GM23338 (cell line): ENCODE measurements at regions not wholly inside any gene's neighbourhood (a gene's known extent, or its start where the extent isn't known, plus 50 kb on each side); places are given as distances from the start of the nearest gene placed in this dataset.

Source experiments
- ATAC-seq: fragments of 200-7000 bp; cut with Tn5 transposase; 3 replicates; pipeline ENCODE4 v1.9.1; 2020
- DNase-seq: peaks from one replicate; pipeline ENCODE4 v3.0.0-alpha.2; 2015; ENCODE audit warnings: low spot score
- H2AFZ ChIP-seq: fragments of 200-600 bp; sonication (generic); 2 replicates; pipeline ENCODE4 v1.8.0; 2016; ENCODE audit warnings: antibody characterized with exemption, mild to moderate bottlenecking, moderate library complexity
- H3F3A ChIP-seq: fragments of 200-600 bp; sonication (generic); replicated peaks from 2 replicates; pipeline ENCODE4 v1.8.0; 2017; ENCODE audit warnings: antibody characterized with exemption, mixed run types, low read depth
- H3K27ac ChIP-seq: fragments of 200-600 bp; sonication (generic); 2 replicates; pipeline ENCODE4 v1.6.1; 2016; ENCODE audit warnings: low read depth
- H3K27me3 ChIP-seq: fragments of 200-600 bp; sonication (generic); 2 replicates; pipeline ENCODE4 v1.8.0; 2016; ENCODE audit warnings: mild to moderate bottlenecking, mixed run types, moderate library complexity; ENCODE audit not compliant: insufficient read depth
- H3K36me3 ChIP-seq: fragments of 200-600 bp; sonication (generic); 2 replicates; pipeline ENCODE4 v1.8.0; 2016; ENCODE audit warnings: mild to moderate bottlenecking; ENCODE audit not compliant: insufficient read depth
- H3K4me1 ChIP-seq: fragments of 200-600 bp; sonication (generic); 2 replicates; pipeline ENCODE4 v1.8.0; 2016; ENCODE audit warnings: mild to moderate bottlenecking, moderate library complexity; ENCODE audit not compliant: insufficient read depth
- H3K4me2 ChIP-seq: fragments of 200-600 bp; sonication (generic); 2 replicates; pipeline ENCODE4 v1.7.1; 2017; ENCODE audit warnings: mixed run types
- H3K4me3 ChIP-seq: fragments of 200-600 bp; sonication (generic); 2 replicates; pipeline ENCODE4 v1.6.1; 2016; ENCODE audit warnings: mixed run types
- H3K79me2 ChIP-seq: fragments of 200-600 bp; sonication (generic); replicated peaks from 2 replicates; pipeline ENCODE4 v1.8.0; 2017; ENCODE audit warnings: mild to moderate bottlenecking; ENCODE audit not compliant: insufficient read depth
- H3K9me2 ChIP-seq: fragments of 200-600 bp; sonication (generic); 2 replicates; pipeline ENCODE4 v1.8.0; 2017; ENCODE audit not compliant: insufficient read depth
- H4K20me1 ChIP-seq: fragments of 200-600 bp; sonication (generic); replicated peaks from 2 replicates; pipeline ENCODE4 v1.8.0; 2017; ENCODE audit warnings: mild to moderate bottlenecking; ENCODE audit not compliant: insufficient read depth
- H3K27ac Mint-ChIP-seq: 2 replicates; pipeline ENCODE4 v1.8.0; 2020; ENCODE audit warnings: inconsistent platforms, mild to moderate bottlenecking, moderate library complexity, mixed read lengths
- H3K27me3 Mint-ChIP-seq: 3 replicates; pipeline ENCODE4 v1.8.0; 2022; ENCODE audit warnings: low read depth, mild to moderate bottlenecking, moderate library complexity, mixed read lengths, inconsistent platforms; ENCODE audit not compliant: insufficient read depth, poor library complexity
- H3K36me3 Mint-ChIP-seq: 3 replicates; pipeline ENCODE4 v1.8.0; 2021; ENCODE audit warnings: low read depth, mild to moderate bottlenecking, inconsistent platforms, moderate library complexity, mixed read lengths
- H3K4me1 Mint-ChIP-seq: 3 replicates; pipeline ENCODE4 v1.8.0; 2020; ENCODE audit warnings: mild to moderate bottlenecking, inconsistent platforms, mixed read lengths
- H3K4me3 Mint-ChIP-seq: 3 replicates; pipeline ENCODE4 v1.8.0; 2021; ENCODE audit warnings: moderate library complexity, mild to moderate bottlenecking, inconsistent platforms, mixed read lengths
- H3K9me3 Mint-ChIP-seq: 3 replicates; pipeline ENCODE4 v1.8.0; 2020; ENCODE audit warnings: moderate library complexity, mild to moderate bottlenecking, inconsistent platforms, mixed read lengths
- CREB1 ChIP-seq: fragments of 250-450 bp; sonication (Bioruptor Pico); IDR thresholded peaks from 2 replicates; pipeline ENCODE4 v1.5.0; 2020; ENCODE audit warnings: low read depth, mild to moderate bottlenecking, moderate library complexity
- ETS1 ChIP-seq: IDR thresholded peaks from 2 replicates; pipeline ENCODE4 v1.6.1; 2016; ENCODE audit warnings: antibody characterized with exemption
- EZH2phosphoT487 ChIP-seq: fragments of 200-600 bp; sonication (generic); IDR thresholded peaks from one replicate; pipeline ENCODE4 v1.8.1; 2018; ENCODE audit warnings: antibody characterized with exemption; ENCODE audit not compliant: unreplicated experiment
- JUNB ChIP-seq: IDR thresholded peaks from one replicate; pipeline ENCODE4 v1.6.1; 2016; ENCODE audit warnings: antibody characterized with exemption; ENCODE audit not compliant: unreplicated experiment
- NANOG ChIP-seq: IDR thresholded peaks from 2 replicates; pipeline ENCODE4 v1.6.1; 2016; ENCODE audit warnings: antibody characterized with exemption, borderline replicate concordance
- STAT1 ChIP-seq: IDR thresholded peaks from one replicate; pipeline ENCODE4 v1.6.1; 2016; ENCODE audit warnings: antibody characterized with exemption; ENCODE audit not compliant: unreplicated experiment
- TF ChIP-seq, protein P1 (sequence below): fragments of 250-450 bp; sonication (Bioruptor Pico); IDR thresholded peaks from 2 replicates; pipeline ENCODE4 v1.5.0; 2020; ENCODE audit warnings: mild to moderate bottlenecking, moderate library complexity

- Histone ChIP-seq H3K4me3 (no peak overlapping the region), H3K27ac (no peak overlapping the region), H3F3A (no peaks in the 10 kb centered on the region), H3K4me2 (no peak overlapping the region), H3K36me3 (no peaks in the 10 kb centered on the region), H3K9me2 (no peaks in the 10 kb centered on the region), H3K4me1 (no peaks in the 10 kb centered on the region), H2AFZ (no peak overlapping the region), H3K79me2 (no peaks in the 10 kb centered on the region), H4K20me1 (no peaks in the 10 kb centered on the region), H3K27me3 (no peaks in the 10 kb centered on the region)
- Mint-ChIP-seq H3K36me3 (no peaks in the 10 kb centered on the region), H3K27me3 (no peaks in the 10 kb centered on the region), H3K4me3 (no peak overlapping the region), H3K9me3 (no peaks in the 10 kb centered on the region), H3K4me1 (no peaks in the 10 kb centered on the region), H3K27ac (no peak overlapping the region)
- TF ChIP-seq CREB1 (CRISPR knock-in tag) (no peak), NANOG (no peak), ETS1 (no peak), JUNB (no peak), EZH2phosphoT487 (no peak), STAT1 (no peak)
- TF ChIP-seq, protein P1, sequence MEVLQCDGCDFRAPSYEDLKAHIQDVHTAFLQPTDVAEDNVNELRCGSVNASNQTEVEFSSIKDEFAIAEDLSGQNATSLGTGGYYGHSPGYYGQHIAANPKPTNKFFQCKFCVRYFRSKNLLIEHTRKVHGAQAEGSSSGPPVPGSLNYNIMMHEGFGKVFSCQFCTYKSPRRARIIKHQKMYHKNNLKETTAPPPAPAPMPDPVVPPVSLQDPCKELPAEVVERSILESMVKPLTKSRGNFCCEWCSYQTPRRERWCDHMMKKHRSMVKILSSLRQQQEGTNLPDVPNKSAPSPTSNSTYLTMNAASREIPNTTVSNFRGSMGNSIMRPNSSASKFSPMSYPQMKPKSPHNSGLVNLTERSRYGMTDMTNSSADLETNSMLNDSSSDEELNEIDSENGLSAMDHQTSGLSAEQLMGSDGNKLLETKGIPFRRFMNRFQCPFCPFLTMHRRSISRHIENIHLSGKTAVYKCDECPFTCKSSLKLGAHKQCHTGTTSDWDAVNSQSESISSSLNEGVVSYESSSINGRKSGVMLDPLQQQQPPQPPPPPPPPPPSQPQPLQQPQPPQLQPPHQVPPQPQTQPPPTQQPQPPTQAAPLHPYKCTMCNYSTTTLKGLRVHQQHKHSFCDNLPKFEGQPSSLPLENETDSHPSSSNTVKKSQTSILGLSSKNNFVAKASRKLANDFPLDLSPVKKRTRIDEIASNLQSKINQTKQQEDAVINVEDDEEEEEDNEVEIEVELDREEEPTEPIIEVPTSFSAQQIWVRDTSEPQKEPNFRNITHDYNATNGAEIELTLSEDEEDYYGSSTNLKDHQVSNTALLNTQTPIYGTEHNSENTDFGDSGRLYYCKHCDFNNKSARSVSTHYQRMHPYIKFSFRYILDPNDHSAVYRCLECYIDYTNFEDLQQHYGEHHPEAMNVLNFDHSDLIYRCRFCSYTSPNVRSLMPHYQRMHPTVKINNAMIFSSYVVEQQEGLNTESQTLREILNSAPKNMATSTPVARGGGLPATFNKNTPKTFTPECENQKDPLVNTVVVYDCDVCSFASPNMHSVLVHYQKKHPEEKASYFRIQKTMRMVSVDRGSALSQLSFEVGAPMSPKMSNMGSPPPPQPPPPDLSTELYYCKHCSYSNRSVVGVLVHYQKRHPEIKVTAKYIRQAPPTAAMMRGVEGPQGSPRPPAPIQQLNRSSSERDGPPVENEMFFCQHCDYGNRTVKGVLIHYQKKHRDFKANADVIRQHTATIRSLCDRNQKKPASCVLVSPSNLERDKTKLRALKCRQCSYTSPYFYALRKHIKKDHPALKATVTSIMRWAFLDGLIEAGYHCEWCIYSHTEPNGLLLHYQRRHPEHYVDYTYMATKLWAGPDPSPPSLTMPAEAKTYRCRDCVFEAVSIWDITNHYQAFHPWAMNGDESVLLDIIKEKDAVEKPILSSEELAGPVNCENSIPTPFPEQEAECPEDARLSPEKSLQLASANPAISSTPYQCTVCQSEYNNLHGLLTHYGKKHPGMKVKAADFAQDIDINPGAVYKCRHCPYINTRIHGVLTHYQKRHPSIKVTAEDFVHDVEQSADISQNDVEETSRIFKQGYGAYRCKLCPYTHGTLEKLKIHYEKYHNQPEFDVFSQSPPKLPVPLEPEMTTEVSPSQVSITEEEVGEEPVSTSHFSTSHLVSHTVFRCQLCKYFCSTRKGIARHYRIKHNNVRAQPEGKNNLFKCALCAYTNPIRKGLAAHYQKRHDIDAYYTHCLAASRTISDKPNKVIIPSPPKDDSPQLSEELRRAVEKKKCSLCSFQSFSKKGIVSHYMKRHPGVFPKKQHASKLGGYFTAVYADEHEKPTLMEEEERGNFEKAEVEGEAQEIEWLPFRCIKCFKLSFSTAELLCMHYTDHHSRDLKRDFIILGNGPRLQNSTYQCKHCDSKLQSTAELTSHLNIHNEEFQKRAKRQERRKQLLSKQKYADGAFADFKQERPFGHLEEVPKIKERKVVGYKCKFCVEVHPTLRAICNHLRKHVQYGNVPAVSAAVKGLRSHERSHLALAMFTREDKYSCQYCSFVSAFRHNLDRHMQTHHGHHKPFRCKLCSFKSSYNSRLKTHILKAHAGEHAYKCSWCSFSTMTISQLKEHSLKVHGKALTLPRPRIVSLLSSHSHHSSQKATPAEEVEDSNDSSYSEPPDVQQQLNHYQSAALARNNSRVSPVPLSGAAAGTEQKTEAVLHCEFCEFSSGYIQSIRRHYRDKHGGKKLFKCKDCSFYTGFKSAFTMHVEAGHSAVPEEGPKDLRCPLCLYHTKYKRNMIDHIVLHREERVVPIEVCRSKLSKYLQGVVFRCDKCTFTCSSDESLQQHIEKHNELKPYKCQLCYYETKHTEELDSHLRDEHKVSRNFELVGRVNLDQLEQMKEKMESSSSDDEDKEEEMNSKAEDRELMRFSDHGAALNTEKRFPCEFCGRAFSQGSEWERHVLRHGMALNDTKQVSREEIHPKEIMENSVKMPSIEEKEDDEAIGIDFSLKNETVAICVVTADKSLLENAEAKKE: no peak
- no peak for DNase-seq
- ATAC-seq: no peak
Observed at GRCh38 chr14:44652640-44653039, 145.6 kb upstream of the FSCB start.
